Panc1 (cell line): ENCODE measurements at regions not wholly inside any gene's neighbourhood (a gene's known extent, or its start where the extent isn't known, plus 50 kb on each side); places are given as distances from the start of the nearest gene placed in this dataset.

Experiments
- CTCF ChIP-seq: fragments of 450-650 bp; IDR thresholded peaks from 2 replicates; pipeline ENCODE4 v1.5.1; 2017; ENCODE audit warnings: mild to moderate bottlenecking
- POLR2AphosphoS5 ChIP-seq: IDR thresholded peaks from 2 replicates; pipeline ENCODE4 v1.6.1; 2012; ENCODE audit warnings: mild to moderate bottlenecking, low read depth, low read length, moderate library complexity

GRCh38 chr13:59399513-59399912, 764.2 kb downstream of the DIAPH3 start:
- TF ChIP-seq POLR2AphosphoS5 (no peak), CTCF (no peak)
